Thoracic aorta (tissue), 2 donors: ENCODE measurements at regions not wholly inside any gene's neighbourhood (a gene's known extent, or its start where the extent isn't known, plus 50 kb on each side); places are given as distances from the start of the nearest gene placed in this dataset.

ENCODE experiments used
- ATAC-seq: fragments of 150-250 bp; one replicate; pipeline ENCODE4 v1.8.0; 2017; ENCODE audit warnings: low read depth; ENCODE audit not compliant: insufficient number of reproducible peaks, low FRiP score
- DNase-seq: peaks from one replicate; pipeline ENCODE4 v3.0.0-alpha.2; 2020; ENCODE audit warnings: low spot score
- H3K27ac ChIP-seq, 2 donors: fragments of 200-600 bp; sonication (generic); 1 replicate in 1 of 2; 2 replicates in 1 of 2; pipeline ENCODE4 v1.5.1; 2016; ENCODE audit warnings: mild to moderate bottlenecking in 2 of 2, moderate library complexity in 2 of 2
- H3K27me3 ChIP-seq: fragments of 200-600 bp; sonication (generic); replicated peaks from 2 replicates; pipeline ENCODE4 v1.6.0; 2016; ENCODE audit warnings: mild to moderate bottlenecking; ENCODE audit not compliant: insufficient read depth
- H3K36me3 ChIP-seq: fragments of 200-600 bp; sonication (generic); one replicate; pipeline ENCODE4 v1.5.1; 2016
- H3K4me1 ChIP-seq, 2 donors: fragments of 200-600 bp; sonication (generic); 1 replicate in 1 of 2; 2 replicates in 1 of 2; pipeline versions ENCODE4 v1.5.1 to v1.6.0; 2016; ENCODE audit warnings: low read depth in 2 of 2, mild to moderate bottlenecking in 1 of 2; ENCODE audit not compliant: control insufficient read depth in 1 of 2
- H3K4me3 ChIP-seq: fragments of 200-600 bp; sonication (generic); 2 replicates; pipeline ENCODE4 v1.5.1; 2016; ENCODE audit warnings: mild to moderate bottlenecking
- H3K9me3 ChIP-seq: fragments of 200-600 bp; sonication (generic); 2 replicates; pipeline ENCODE4 v1.5.1; 2016
- CTCF ChIP-seq: fragments of 200-600 bp; sonication (generic); IDR thresholded peaks from one replicate; pipeline ENCODE4 v1.5.1; 2019; ENCODE audit warnings: antibody characterized with exemption

DNA sequence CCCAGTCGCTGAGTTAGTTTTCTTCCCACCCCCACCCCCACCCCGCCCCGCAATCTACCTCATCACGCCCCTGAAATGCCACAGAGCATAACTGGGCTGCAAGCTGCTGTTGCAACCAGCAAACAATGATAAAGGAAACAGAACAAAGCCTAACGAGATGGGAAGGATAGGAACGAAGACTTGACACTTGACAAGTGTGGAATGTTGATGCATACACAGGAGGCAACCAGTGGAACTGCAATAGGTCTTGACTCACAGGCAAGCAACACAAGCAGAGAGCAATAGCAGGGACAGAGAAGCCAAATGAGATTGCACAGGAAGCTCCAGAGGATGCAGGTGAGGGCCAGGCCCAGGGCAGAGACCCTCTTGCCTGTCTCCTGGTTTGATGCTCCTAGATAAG lies 225.9 kb downstream of the IGSF11 start:
- no peak for ATAC-seq
- Histone ChIP-seq H3K27ac (no peak overlapping the region), H3K9me3 (no peaks in the 10 kb centered on the region), H3K27me3 (no peaks in the 10 kb centered on the region), H3K36me3 (no peaks in the 10 kb centered on the region), H3K4me3 (no peak overlapping the region), H3K4me1 (no peaks in the 10 kb centered on the region)
- no peak for DNase-seq
- no peak for TF ChIP-seq CTCF

DNA sequence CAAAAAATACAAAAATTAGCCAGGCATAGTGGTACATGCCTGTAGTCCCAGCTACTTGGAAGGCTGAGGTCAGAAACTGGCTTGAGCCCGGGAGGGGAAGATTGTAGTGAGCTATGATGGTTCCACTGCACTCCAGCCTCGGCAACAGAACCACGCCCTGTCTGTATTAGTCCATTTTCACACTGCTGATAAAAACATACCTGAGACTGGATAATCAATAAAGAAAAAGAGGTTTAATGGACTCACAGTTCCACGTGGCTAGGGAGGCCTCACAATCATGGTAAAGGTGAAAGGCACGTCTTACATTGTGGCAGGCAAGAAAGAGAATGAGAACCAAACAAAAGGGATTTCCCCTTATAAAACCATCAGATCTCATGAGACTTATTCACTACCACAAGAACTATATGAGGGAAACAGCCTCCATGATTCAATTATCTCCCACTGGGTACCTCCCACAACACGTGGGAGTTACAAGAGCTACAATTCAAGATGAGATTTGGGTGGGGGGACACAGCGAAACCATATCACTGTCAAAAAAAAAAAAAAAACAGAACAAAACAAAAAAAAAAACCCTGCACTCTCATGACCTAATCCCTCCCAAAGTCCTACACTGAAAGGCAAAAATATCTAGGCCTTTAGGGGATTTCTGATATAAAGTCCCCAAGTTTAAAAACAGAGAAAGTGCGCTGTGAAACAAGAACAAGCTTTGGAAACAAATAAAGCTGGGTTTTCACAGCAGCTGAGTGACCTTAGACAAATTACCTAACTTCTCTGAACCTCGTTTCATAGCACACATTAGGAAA lies 224.7 kb downstream of the IGSF11 start:
- DNase-seq = no peak
- TF ChIP-seq CTCF = no peak
- no peak for ATAC-seq
- Histone ChIP-seq H3K36me3 (no peaks in the 10 kb centered on the region), H3K9me3 (no peaks in the 10 kb centered on the region), H3K4me1 (no peaks in the 10 kb centered on the region), H3K4me3 (no peak overlapping the region), H3K27me3 (no peaks in the 10 kb centered on the region), H3K27ac (no peak overlapping the region)

- H3K4me3 ChIP-seq = no peak overlapping the region
- H3K36me3 ChIP-seq = no peaks in the 10 kb centered on the region
- ATAC-seq = no peak
- no peaks in the 10 kb centered on the region for H3K9me3 ChIP-seq
- no peaks in the 10 kb centered on the region for H3K27me3 ChIP-seq
- no peak for TF ChIP-seq CTCF
- H3K4me1 ChIP-seq = no peaks in the 10 kb centered on the region
- DNase-seq = no peak
- no peak overlapping the region for H3K27ac ChIP-seq
Observed at GRCh38 chr3:118810499-118811035, 224.1 kb downstream of the IGSF11 start.

DNA sequence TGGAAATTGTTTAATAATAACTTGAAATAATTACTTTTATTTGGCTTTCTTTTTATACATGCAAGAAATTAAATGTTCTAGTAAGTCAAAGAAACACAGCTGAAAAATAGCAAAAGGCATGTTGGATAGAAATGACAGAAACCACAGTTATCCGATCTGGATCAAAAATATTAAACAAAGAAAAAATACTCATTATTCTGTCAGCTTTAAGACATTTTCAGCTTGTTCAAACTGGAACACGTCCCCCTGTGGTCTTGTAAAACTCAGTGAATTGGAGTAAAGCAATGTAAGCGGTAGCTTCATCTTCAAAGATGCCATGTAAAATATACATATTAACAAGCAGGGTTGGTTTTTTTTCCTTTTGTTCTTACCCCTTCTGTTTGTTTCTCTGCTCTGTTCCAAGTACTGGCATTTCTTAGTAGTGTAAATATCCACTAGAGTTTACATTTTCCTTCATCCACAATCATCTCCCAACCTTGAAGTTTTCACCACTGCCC lies 223.4 kb downstream of the IGSF11 start:
- Histone ChIP-seq H3K9me3 (no peaks in the 10 kb centered on the region), H3K4me3 (no peak overlapping the region), H3K27ac (no peak overlapping the region), H3K27me3 (no peaks in the 10 kb centered on the region), H3K36me3 (no peaks in the 10 kb centered on the region), H3K4me1 (no peaks in the 10 kb centered on the region)
- DNase-seq = no peak
- TF ChIP-seq CTCF = no peak
- no peak for ATAC-seq

DNA sequence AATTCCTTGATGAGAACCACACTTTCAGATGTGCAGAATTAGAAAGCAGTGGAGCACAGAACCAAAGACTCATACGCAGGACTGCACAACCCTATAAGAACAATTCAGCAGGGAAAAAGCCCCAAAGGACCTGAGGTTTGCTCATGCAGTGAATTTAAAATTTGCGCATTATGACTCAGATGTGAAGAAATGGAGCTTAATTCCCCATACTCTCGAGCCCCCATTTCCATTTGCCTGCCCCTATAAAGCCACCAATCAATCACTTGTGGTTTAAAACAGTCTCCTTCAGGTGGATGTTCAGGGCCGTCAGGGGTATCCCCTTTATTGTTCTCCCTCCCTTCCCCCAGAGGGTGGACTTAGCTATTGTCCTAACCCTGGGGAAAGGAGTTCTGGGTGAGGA lies 221.2 kb downstream of the IGSF11 start:
- Histone ChIP-seq H3K27ac (no peak overlapping the region), H3K27me3 (no peaks in the 10 kb centered on the region), H3K9me3 (no peaks in the 10 kb centered on the region), H3K4me3 (no peak overlapping the region), H3K36me3 (no peaks in the 10 kb centered on the region), H3K4me1 (no peaks in the 10 kb centered on the region)
- ATAC-seq (no peak), DNase-seq (no peak)
- no peak for TF ChIP-seq CTCF
